ENCODE measurements at regions not wholly inside any gene's neighbourhood (a gene's known extent, or its start where the extent isn't known, plus 50 kb on each side); places are given as distances from the start of the nearest gene placed in this dataset.
A peak's percentile ranks its signal among the peaks of the same experiment; 100 is the strongest.

DNA sequence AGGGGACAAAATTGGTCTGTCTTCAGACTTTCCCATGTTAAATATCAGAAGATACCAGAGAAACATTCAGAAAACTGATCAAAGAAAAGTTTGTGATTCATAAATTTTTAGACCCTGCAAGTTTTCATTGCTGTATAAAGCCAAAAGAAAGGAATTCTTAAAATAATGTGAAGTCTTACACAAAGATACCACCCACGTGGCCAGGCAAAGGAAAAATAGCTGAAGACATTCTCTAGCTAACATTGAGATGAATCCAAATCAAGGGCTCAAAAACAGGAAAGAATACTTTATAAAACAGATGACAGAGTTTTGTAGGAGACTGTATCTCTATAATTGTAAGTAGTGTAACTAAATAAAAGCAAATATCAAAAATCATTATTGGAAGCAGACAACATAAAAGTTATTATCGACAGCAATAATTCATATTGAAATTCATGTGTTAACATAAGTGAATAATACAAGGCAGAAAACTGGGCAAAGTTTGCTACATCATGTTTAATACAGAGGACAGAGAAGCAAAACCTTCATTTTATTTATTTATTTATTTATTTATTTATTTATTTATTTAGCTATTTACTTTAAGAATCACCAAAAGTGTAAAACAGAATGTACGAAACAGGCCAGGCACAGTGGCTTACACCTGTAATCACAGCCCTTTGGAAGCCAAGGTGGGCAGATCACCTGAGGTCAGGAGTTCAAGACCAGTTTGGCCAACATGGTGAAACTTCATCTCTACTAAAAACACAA, 204.6 kb upstream of the SLIT2 start:
- DNase-seq (ENCODE audit: low read depth) = peak; percentile 56
- TF ChIP-seq, protein P1, sequence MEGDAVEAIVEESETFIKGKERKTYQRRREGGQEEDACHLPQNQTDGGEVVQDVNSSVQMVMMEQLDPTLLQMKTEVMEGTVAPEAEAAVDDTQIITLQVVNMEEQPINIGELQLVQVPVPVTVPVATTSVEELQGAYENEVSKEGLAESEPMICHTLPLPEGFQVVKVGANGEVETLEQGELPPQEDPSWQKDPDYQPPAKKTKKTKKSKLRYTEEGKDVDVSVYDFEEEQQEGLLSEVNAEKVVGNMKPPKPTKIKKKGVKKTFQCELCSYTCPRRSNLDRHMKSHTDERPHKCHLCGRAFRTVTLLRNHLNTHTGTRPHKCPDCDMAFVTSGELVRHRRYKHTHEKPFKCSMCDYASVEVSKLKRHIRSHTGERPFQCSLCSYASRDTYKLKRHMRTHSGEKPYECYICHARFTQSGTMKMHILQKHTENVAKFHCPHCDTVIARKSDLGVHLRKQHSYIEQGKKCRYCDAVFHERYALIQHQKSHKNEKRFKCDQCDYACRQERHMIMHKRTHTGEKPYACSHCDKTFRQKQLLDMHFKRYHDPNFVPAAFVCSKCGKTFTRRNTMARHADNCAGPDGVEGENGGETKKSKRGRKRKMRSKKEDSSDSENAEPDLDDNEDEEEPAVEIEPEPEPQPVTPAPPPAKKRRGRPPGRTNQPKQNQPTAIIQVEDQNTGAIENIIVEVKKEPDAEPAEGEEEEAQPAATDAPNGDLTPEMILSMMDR (conservative IDR thresholded peaks at IDR 0.05; ENCODE audit: low read length) = no peak
- no peak overlapping the region for H3K4me3 ChIP-seq (ENCODE audit: low read length)

DNA sequence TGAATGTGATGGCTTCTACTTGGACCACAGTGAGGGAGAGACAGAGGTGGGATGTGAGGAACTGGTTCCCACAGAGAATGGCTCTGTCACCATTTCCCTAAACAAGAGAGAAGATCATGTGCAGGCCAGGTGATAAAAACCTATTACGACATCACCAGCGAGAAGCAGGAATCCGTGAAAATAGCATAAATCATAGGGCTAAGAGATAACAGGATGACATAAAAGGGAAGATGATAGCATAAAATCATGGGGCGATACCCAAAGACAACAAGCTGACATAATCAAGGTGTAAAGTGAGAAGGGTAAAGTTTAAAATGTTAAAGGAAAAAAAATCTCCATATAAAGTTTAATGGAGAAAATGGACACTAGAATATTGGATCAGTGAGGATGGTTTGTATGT, 205.5 kb upstream of the SLIT2 start:
- H3K4me3 ChIP-seq (ENCODE audit: low read length) = no peak overlapping the region
- TF ChIP-seq, protein P1 (conservative IDR thresholded peaks at IDR 0.05; ENCODE audit: low read length) = no peak
- no peak for DNase-seq (ENCODE audit: low read depth)

DNA sequence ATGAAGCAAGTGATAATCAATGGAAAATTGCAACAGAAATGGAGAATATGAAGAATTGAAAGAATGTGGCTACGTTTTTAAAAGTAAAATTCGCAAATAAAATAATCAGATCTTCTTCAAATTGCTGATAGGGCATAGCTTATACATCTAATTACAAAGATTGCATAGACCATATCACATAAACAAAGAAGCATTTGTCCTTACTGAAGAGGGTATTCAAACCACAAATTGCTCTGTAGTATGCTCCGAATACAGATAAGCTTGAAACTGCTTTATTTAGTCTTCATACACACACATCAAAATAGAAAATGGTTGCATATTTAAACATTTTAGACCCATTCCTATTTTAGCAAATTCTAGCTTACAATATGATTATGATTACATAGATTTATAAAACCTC, 206.7 kb upstream of the SLIT2 start:
- TF ChIP-seq, protein P1 (conservative IDR thresholded peaks at IDR 0.05; ENCODE audit: low read length) = no peak
- no peak overlapping the region for H3K4me3 ChIP-seq (ENCODE audit: low read length)
- DNase-seq (ENCODE audit: low read depth) = no peak

GRCh38 chr4:20044502-20044911, 207.2 kb upstream of the SLIT2 start:
- peak; percentile 72 for DNase-seq (ENCODE audit: low read depth)
- TF ChIP-seq, protein P1 (conservative IDR thresholded peaks at IDR 0.05; ENCODE audit: low read length) = no peak
- H3K4me3 ChIP-seq (ENCODE audit: low read length) = no peak overlapping the region

DNA sequence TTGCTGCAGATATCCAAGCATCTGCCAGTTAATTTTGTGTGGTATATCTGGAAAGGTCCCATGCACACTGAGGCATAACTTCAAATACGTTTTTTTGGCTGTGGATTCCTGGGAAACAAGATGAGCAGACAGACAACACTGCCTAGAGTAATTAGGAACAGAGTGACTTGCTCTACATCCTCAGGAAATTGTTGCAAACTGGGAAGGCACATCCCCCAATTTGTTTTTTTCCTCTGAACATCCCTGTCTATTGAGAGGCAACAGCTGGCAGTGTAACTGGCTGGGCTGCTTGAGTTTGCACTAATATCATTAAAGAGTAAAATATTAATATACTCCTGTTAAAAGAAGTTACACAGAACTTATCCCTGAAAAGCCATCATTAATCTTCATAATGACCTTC, 207.7 kb upstream of the SLIT2 start:
- TF ChIP-seq, protein P1 (conservative IDR thresholded peaks at IDR 0.05; ENCODE audit: low read length) = no peak
- peak; percentile 61 for DNase-seq (ENCODE audit: low read depth)
- no peak overlapping the region for H3K4me3 ChIP-seq (ENCODE audit: low read length)

DNA sequence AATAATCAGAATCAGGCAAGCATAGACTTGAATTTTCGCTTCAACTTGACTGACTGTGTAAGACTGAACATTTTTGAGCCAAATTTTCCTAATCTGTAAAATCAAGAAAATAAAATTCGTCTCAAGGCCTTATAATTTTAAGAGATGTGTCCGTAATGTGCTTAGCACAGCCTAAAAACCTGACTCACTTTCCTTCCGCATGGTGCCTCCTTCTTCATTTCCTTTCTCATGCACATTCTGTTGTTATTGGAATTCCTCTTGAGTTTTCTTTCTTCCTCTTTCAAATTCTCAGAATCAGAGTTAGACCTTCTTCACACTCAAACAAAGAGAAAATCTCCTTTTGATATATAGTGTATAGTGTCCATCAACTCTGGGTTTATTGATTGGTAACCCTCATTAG, 208.9 kb upstream of the SLIT2 start:
- DNase-seq (ENCODE audit: low read depth) = no peak
- no peak overlapping the region for H3K4me3 ChIP-seq (ENCODE audit: low read length)
- TF ChIP-seq, protein P1 (conservative IDR thresholded peaks at IDR 0.05; ENCODE audit: low read length) = no peak

DNA sequence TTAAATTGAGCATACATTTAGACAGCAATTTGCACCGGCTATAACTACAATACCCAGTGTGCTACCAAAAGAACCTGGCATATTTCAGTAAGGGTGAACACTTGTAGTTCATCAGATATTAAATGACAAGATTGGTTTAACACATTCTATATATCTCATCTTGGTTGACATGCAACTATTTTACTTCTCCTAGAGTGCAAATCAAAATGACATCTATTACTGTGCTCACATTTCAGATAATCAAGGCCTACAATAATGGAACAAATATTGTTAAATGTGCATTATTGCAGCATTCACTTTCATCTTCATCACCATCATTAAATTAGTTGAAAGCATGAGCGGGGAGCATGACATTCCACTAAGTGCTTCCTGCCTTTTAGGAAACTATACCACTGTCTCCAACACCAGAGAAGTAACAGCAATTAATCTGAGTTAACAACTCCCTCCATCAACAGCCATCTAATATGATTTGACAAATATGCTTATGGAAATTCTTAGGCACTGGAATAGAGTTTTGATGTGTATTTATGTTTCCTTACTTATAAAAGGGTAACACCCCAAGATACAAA, 209.8 kb upstream of the SLIT2 start:
- TF ChIP-seq, protein P1 (conservative IDR thresholded peaks at IDR 0.05; ENCODE audit: low read length) = no peak
- DNase-seq (ENCODE audit: low read depth) = no peak
- no peak overlapping the region for H3K4me3 ChIP-seq (ENCODE audit: low read length)
